Panc1 (cell line): ENCODE measurements at regions not wholly inside any gene's neighbourhood (a gene's known extent, or its start where the extent isn't known, plus 50 kb on each side); places are given as distances from the start of the nearest gene placed in this dataset.
"Not testable (repeated sequence)": the region's sequence is repeated elsewhere in the genome, so short reads cannot be mapped to it uniquely, and the experiment has no call there.

ENCODE experiments used
- ATAC-seq: fragments of 200-7000 bp; cut with Tn5 transposase; 2 replicates; pipeline ENCODE4 v1.9.1; 2020; ENCODE audit warnings: mild to moderate bottlenecking, moderate library complexity
- BruUV-seq: library from RNA; stranded (reverse); fragments of 400-500 nt; replicated peaks from 2 replicates; lab custom pipeline; 2021; lab: Mats Ljungman, UMichigan
- CTCF ChIA-PET: fragments of 300-600 bp; sonication (Branson Sonifier 250); formaldehyde crosslinking; loops from one replicate; lab custom pipeline; 2022; ENCODE audit warnings: antibody characterized with exemption; lab: Charles Lee
- POLR2A ChIA-PET: fragments of 300-600 bp; sonication (Branson Sonifier 250); formaldehyde crosslinking; loops from one replicate; lab custom pipeline; 2022; ENCODE audit warnings: antibody characterized with exemption; lab: Charles Lee
- DNase-seq: peaks from one replicate; pipeline ENCODE4 v3.0.0-alpha.2; 2010; ENCODE audit warnings: low read depth, low spot score
- H3K27ac ChIP-seq: 2 replicates; pipeline ENCODE4 v1.5.1; 2011; ENCODE audit warnings: mild to moderate bottlenecking, low read length, inconsistent platforms
- H3K27me3 ChIP-seq: fragments of 200-500 bp; sonication (Bioruptor generic); 2 replicates; pipeline ENCODE4 v1.6.0; 2014; ENCODE audit warnings: low read length, inconsistent platforms; ENCODE audit not compliant: control insufficient read depth, insufficient read depth
- H3K36me3 ChIP-seq: fragments of 200-500 bp; sonication (Bioruptor generic); 2 replicates; pipeline ENCODE4 v1.5.1; 2014; ENCODE audit warnings: inconsistent platforms, mild to moderate bottlenecking, low read length, moderate library complexity; ENCODE audit not compliant: control insufficient read depth, insufficient read depth
- H3K4me1 ChIP-seq: 2 replicates; pipeline ENCODE4 v1.5.1; 2011; ENCODE audit warnings: inconsistent platforms, mild to moderate bottlenecking, low read length, moderate library complexity; ENCODE audit not compliant: control insufficient read depth, insufficient read depth
- H3K4me3 ChIP-seq, 2 experiments: 2 replicates each; pipeline ENCODE4 v1.5.1; 2011 to 2012; ENCODE audit warnings: low read depth in 2 of 2, low read length in 2 of 2, mild to moderate bottlenecking in 2 of 2, inconsistent platforms in 1 of 2, moderate library complexity in 1 of 2
- H3K9me3 ChIP-seq: fragments of 200-500 bp; sonication (Bioruptor generic); 2 replicates; pipeline ENCODE4 v1.5.1; 2014; ENCODE audit warnings: low read depth, mild to moderate bottlenecking, inconsistent platforms, low read length, moderate library complexity; ENCODE audit not compliant: control insufficient read depth, insufficient read depth
- POLR2AphosphoS5 ChIP-seq: IDR thresholded peaks from 2 replicates; pipeline ENCODE4 v1.6.1; 2012; ENCODE audit warnings: mild to moderate bottlenecking, low read depth, low read length, moderate library complexity
- REST ChIP-seq, 2 experiments: IDR thresholded peaks; 2 replicates each; pipeline ENCODE4 v1.6.1; 2011 to 2012; ENCODE audit warnings: low read depth in 2 of 2, control low read depth in 1 of 2, low read length in 1 of 2, mild to moderate bottlenecking in 1 of 2, moderate library complexity in 1 of 2; ENCODE audit not compliant: insufficient read depth in 1 of 2
- SIN3A ChIP-seq: IDR thresholded peaks from 2 replicates; pipeline ENCODE4 v1.6.1; 2012; ENCODE audit warnings: low read depth, mild to moderate bottlenecking, low read length, moderate library complexity, borderline replicate concordance; ENCODE audit not compliant: insufficient read depth
- TCF7L2 ChIP-seq: IDR thresholded peaks from 2 replicates; pipeline ENCODE4 v1.6.1; 2011; ENCODE audit warnings: mild to moderate bottlenecking, low read depth, low read length, inconsistent platforms
- in situ Hi-C: cut with HindIII; loops from 2 replicates; pipeline ENCODE4 v1.10.0; 2016; ENCODE audit warnings: low sequenced_read_pairs, low pct_unique_long_range_greater_than_20kb
- intact Hi-C: fragments of 100-400 bp; cut with micrococcal nuclease; formaldehyde crosslinking; loops from one replicate; pipeline ENCODE4 v1.10.0; 2022; ENCODE audit not compliant: unreplicated experiment
- TF ChIP-seq, protein P1 (sequence below): fragments of 450-650 bp; IDR thresholded peaks from 2 replicates; pipeline ENCODE4 v1.5.1; 2017; ENCODE audit warnings: mild to moderate bottlenecking

DNA sequence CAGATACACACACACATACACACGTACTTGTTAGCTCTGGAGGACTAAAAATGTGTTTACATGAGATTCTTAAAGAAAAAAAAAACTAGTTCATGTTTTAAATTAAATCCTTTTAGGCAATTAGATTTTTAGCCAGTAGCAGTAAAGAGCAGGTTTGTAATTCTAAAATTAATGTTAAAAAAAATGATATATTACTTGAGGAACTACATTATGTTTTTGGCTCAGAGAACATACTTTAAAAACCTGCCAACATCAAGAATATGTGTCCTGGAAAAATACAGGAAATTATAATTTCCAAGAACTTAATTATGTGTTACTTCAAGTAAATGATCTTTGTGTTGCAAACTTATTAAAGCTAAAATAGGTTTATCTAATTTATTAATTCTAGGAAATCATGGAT lies 594.3 kb upstream of the PCDH7 start:
- Histone ChIP-seq H3K36me3 (no peaks in the 10 kb centered on the region), H3K9me3 (no peaks in the 10 kb centered on the region), H3K4me1 (no peaks in the 10 kb centered on the region), H3K27ac (no peak overlapping the region), H3K27me3 (no peaks in the 10 kb centered on the region), H3K4me3 (no peak overlapping the region)
- no peak for ATAC-seq
- TF ChIP-seq POLR2AphosphoS5 (no peak), SIN3A (no peak), TCF7L2 (no peak), REST (IDR thresholded peaks at IDR 0.05; ENCODE audit: insufficient read depth in 1 of 2, low read depth in 2 of 2, low read length in 1 of 2) (no peak)
- TF ChIP-seq, protein P1, sequence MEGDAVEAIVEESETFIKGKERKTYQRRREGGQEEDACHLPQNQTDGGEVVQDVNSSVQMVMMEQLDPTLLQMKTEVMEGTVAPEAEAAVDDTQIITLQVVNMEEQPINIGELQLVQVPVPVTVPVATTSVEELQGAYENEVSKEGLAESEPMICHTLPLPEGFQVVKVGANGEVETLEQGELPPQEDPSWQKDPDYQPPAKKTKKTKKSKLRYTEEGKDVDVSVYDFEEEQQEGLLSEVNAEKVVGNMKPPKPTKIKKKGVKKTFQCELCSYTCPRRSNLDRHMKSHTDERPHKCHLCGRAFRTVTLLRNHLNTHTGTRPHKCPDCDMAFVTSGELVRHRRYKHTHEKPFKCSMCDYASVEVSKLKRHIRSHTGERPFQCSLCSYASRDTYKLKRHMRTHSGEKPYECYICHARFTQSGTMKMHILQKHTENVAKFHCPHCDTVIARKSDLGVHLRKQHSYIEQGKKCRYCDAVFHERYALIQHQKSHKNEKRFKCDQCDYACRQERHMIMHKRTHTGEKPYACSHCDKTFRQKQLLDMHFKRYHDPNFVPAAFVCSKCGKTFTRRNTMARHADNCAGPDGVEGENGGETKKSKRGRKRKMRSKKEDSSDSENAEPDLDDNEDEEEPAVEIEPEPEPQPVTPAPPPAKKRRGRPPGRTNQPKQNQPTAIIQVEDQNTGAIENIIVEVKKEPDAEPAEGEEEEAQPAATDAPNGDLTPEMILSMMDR = no peak
- ChIA-PET POLR2A (no interaction called here), CTCF (no interaction called here)
- intact Hi-C loops (no loop called here), in situ Hi-C loops (no loop called here)
- no peak for DNase-seq
- BruUV-seq = no TSS peak

- no peak overlapping the region for H3K4me3 ChIP-seq
- intact Hi-C loops (no loop called here), in situ Hi-C loops (no loop called here)
- no peak overlapping the region for H3K27ac ChIP-seq
- no peaks in the 10 kb centered on the region for H3K36me3 ChIP-seq
- DNase-seq = no peak
- no peaks in the 10 kb centered on the region for H3K4me1 ChIP-seq
- TF ChIP-seq REST (IDR thresholded peaks at IDR 0.05; ENCODE audit: insufficient read depth in 1 of 2, low read depth in 2 of 2, low read length in 1 of 2) (no peak), SIN3A (no peak), TCF7L2 (no peak)
- TF ChIP-seq, protein P1 = no peak
- ChIA-PET CTCF (no interaction called here), POLR2A (no interaction called here)
- no peak for ATAC-seq
- no TSS peak for BruUV-seq
- H3K27me3 ChIP-seq = no peaks in the 10 kb centered on the region
- H3K9me3 ChIP-seq = no peaks in the 10 kb centered on the region
Measured at GRCh38 chr4:30126351-30126750, 593.8 kb upstream of the PCDH7 start.

GRCh38 chr4:30148828-30149227 lies 571.3 kb upstream of the PCDH7 start:
- H3K9me3 ChIP-seq, intact Hi-C loops, ATAC-seq, BruUV-seq, POLR2A ChIA-PET, CTCF ChIA-PET, H3K27me3 ChIP-seq, in situ Hi-C loops, DNase-seq, H3K27ac ChIP-seq, H3K4me3 ChIP-seq, H3K4me1 ChIP-seq, H3K36me3 ChIP-seq: not testable (repeated sequence)

GRCh38 chr4:30149539-30149938 lies 570.6 kb upstream of the PCDH7 start:
- H3K9me3 ChIP-seq, H3K4me1 ChIP-seq, ATAC-seq, H3K27ac ChIP-seq, intact Hi-C loops, H3K4me3 ChIP-seq, BruUV-seq, H3K27me3 ChIP-seq, in situ Hi-C loops, DNase-seq, H3K36me3 ChIP-seq, CTCF ChIA-PET, POLR2A ChIA-PET: not testable (repeated sequence)
